Breast epithelium (tissue), 4 donors: ENCODE measurements at regions not wholly inside any gene's neighbourhood (a gene's known extent, or its start where the extent isn't known, plus 50 kb on each side); places are given as distances from the start of the nearest gene placed in this dataset.

Source experiments
- DNase-seq, 2 donors: peaks; one replicate each; pipeline ENCODE4 v3.0.0-alpha.2; 2019; ENCODE audit warnings: low spot score in 2 of 2
- H3K27ac ChIP-seq, 2 donors: fragments of 200-600 bp; sonication (generic) in 1 of 2; one replicate each; pipeline ENCODE4 v1.5.1; 2016 to 2019; ENCODE audit warnings: mild to moderate bottlenecking in 1 of 2
- H3K27me3 ChIP-seq, 2 donors: fragments of 200-600 bp; sonication (generic) in 1 of 2; one replicate each; pipeline versions ENCODE4 v1.5.1 to v1.6.0; 2017 to 2019; ENCODE audit warnings: control low read depth in 1 of 2, mild to moderate bottlenecking in 1 of 2
- H3K36me3 ChIP-seq: fragments of 200-600 bp; one replicate; pipeline ENCODE4 v1.5.1; 2019
- H3K4me1 ChIP-seq, 2 donors: fragments of 200-600 bp; sonication (generic); one replicate each; pipeline ENCODE4 v1.5.1; 2016 to 2019; ENCODE audit warnings: control low read depth in 1 of 2
- H3K4me3 ChIP-seq, 3 donors: fragments of 200-600 bp; sonication (generic); 1 replicate in 2 of 3; 2 replicates in 1 of 3; pipeline ENCODE4 v1.5.1; 2016 to 2019; ENCODE audit warnings: mild to moderate bottlenecking in 3 of 3, moderate library complexity in 2 of 3
- H3K9me3 ChIP-seq, 2 donors: fragments of 200-600 bp; sonication (generic) in 1 of 2; one replicate each; pipeline ENCODE4 v1.5.1; 2016 to 2019; ENCODE audit warnings: control low read depth in 1 of 2
- POLR2A ChIP-seq: fragments of 450-650 bp; IDR thresholded peaks from one replicate; pipeline ENCODE4 v1.6.1; 2016; ENCODE audit warnings: antibody characterized with exemption, mild to moderate bottlenecking, moderate library complexity
- POLR2AphosphoS5 ChIP-seq, 3 donors: sonication (generic); formaldehyde crosslinking; IDR thresholded peaks; one replicate each; pipeline ENCODE4 v1.6.1; 2017; ENCODE audit warnings: antibody characterized with exemption in 3 of 3
- intact Hi-C: fragments of 100-400 bp; cut with DNase I; formaldehyde crosslinking; loops from one replicate; pipeline ENCODE4 v1.15.1; 2023; ENCODE audit warnings: low total_unique reads
- TF ChIP-seq, protein P1 (sequence below), 3 donors: fragments of 450-650 bp; IDR thresholded peaks; one replicate each; pipeline ENCODE4 v1.5.1; 2016 to 2017; ENCODE audit warnings: antibody characterized with exemption in 3 of 3, mild to moderate bottlenecking in 3 of 3, moderate library complexity in 3 of 3

DNA sequence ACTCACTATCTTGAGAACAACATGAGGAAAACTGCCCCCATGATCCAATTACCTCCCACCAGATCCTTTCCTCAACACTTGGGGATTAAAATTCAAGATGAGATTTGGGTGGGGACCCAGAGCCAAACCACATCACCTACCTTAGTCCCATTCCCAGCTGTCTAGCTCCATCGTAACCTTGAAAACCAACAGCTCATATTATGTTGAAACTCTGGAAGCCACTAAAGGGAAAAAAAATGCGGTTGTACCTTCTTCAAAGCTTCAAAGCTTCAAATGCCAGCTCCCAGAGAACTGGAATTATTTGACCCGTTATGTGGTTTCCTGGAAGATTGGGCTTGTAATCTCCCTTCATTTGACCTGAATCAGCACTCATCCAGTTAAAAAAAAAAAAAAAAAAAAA lies 223.1 kb upstream of the GPC6 start:
- intact Hi-C loops, result no loop called here

DNA sequence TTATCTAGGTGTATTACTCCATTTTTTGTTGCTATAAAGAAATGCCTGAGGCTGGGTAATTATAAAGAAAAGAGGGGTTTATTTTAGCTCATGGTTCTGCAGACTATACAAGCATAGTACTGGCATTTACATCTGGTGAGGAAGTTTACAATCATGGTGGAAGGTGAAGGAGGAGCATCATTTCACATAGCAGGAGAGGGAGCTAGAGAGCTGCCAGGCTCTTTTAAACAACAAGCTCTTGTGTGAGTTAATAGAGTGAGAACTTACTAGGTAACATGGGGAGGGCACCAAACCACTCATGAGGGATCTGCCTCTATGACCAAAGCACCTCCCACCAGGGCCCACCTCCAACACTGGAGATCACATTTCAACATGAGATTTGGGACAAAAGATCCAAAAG lies 221.7 kb upstream of the GPC6 start:
- Histone ChIP-seq H3K36me3 (no peaks in the 10 kb centered on the region), H3K9me3 (peaks cover 0 to 16% of the 10 kb centered on the region in 2 donors), H3K27ac (no peak overlapping the region), H3K4me3 (no peak overlapping the region), H3K4me1 (no peaks in the 10 kb centered on the region), H3K27me3 (no peaks in the 10 kb centered on the region)
- intact Hi-C loops, result no loop called here
- DNase-seq, result no peak
- TF ChIP-seq POLR2A, result no peak
- no peak for TF ChIP-seq POLR2AphosphoS5 (IDR thresholded peaks at IDR 0.05)
- TF ChIP-seq, protein P1, sequence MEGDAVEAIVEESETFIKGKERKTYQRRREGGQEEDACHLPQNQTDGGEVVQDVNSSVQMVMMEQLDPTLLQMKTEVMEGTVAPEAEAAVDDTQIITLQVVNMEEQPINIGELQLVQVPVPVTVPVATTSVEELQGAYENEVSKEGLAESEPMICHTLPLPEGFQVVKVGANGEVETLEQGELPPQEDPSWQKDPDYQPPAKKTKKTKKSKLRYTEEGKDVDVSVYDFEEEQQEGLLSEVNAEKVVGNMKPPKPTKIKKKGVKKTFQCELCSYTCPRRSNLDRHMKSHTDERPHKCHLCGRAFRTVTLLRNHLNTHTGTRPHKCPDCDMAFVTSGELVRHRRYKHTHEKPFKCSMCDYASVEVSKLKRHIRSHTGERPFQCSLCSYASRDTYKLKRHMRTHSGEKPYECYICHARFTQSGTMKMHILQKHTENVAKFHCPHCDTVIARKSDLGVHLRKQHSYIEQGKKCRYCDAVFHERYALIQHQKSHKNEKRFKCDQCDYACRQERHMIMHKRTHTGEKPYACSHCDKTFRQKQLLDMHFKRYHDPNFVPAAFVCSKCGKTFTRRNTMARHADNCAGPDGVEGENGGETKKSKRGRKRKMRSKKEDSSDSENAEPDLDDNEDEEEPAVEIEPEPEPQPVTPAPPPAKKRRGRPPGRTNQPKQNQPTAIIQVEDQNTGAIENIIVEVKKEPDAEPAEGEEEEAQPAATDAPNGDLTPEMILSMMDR (IDR thresholded peaks at IDR 0.05), result no peak

More for the DNA sequence above, 223.1 kb upstream of the GPC6 start:
- DNase-seq, result no peak
- no peak for TF ChIP-seq POLR2AphosphoS5 (IDR thresholded peaks at IDR 0.05)
- TF ChIP-seq POLR2A, result no peak
- TF ChIP-seq, protein P1 (IDR thresholded peaks at IDR 0.05), result no peak
- Histone ChIP-seq H3K4me3 (no peak overlapping the region), H3K9me3 (peaks cover 0 to 9% of the 10 kb centered on the region in 2 donors), H3K27ac (no peak overlapping the region), H3K36me3 (no peaks in the 10 kb centered on the region), H3K27me3 (no peaks in the 10 kb centered on the region), H3K4me1 (no peaks in the 10 kb centered on the region)

DNA sequence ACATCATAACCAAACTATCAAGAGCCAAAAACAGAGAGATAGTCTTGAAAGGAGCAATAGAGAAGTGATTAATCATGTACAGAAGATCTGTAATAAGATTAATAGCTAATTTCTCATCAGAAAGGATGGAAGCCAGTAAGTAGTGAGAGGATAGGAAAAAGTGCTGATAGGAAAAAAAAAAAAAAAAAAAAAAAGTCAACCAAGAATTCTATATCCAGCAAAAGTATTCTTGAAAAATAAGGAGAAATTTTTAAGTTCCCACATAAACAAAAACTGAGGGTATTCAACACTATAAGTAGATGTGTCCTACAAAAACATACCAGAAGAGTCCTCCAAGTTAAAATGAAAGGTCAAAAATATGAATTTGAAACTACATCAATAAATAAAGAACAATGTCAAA lies 218.7 kb upstream of the GPC6 start:
- no peaks in the 10 kb centered on the region for H3K27me3 ChIP-seq
- H3K4me3 ChIP-seq, result no peak overlapping the region
- no peak overlapping the region for H3K27ac ChIP-seq
- DNase-seq, result no peak
- intact Hi-C loops, result no loop called here
- no peak for TF ChIP-seq POLR2AphosphoS5 (IDR thresholded peaks at IDR 0.05)
- TF ChIP-seq POLR2A, result no peak
- peaks cover 0 to 16% of the 10 kb centered on the region in 2 donors for H3K9me3 ChIP-seq
- no peaks in the 10 kb centered on the region for H3K4me1 ChIP-seq
- no peaks in the 10 kb centered on the region for H3K36me3 ChIP-seq

DNA sequence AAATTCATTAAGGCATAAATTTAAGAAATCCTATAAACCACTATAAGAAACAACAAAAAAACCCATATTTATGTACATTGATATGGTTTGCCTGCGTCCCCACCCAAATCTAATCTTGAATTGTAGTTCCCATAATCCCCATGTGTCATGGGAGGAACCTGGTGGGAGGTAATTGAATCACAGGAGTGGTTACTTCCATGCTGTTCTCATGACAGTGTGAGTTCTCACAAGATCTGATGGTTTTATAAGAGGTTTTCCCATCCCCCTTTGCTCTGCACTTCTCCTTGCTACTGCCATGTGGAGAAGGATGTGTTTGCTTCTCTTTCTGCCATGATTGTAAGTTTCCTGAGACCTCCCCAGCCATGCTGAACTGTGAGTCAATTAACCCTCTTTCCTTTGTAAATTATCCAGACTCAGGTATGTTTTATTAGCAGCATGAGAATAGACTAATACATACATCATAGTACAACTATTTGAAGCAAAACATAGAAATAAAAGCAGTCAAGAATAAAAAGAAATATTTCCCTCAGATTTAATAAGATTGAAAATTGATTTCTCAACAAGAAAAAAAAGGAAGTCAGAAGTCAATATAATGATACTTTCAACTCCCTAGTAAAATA lies 209.0 kb upstream of the GPC6 start:
- Histone ChIP-seq H3K27me3 (no peaks in the 10 kb centered on the region), H3K4me1 (no peaks in the 10 kb centered on the region), H3K9me3 (peaks cover 0 to 30% of the 10 kb centered on the region in 2 donors), H3K27ac (no peak overlapping the region), H3K4me3 (no peak overlapping the region), H3K36me3 (no peaks in the 10 kb centered on the region)
- DNase-seq, result no peak
- intact Hi-C loops, result no loop called here
- TF ChIP-seq, protein P1 (IDR thresholded peaks at IDR 0.05), result no peak
- TF ChIP-seq POLR2AphosphoS5 (IDR thresholded peaks at IDR 0.05) (no peak), POLR2A (no peak)

DNA sequence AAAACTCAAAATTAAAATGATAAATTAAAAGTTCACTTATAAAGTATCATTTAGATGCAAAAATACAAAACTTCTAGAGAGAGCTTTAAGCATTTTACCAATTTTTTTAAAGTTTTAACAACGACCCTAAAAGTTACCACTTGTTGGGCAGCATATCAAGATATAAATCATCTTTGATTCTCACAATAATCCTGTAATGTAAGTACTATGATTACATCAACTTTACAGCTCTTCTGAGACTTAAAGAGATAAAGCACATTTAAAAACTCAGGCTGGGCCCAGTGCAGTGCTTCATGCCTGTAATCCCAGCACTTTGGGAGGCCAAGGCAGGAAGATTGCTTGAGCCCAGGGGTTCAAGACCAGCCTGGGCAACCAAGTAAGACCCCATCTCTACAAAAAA lies 202.7 kb upstream of the GPC6 start:
- H3K4me1 ChIP-seq, result no peaks in the 10 kb centered on the region
- intact Hi-C loops, result no loop called here
- TF ChIP-seq POLR2A, result no peak
- TF ChIP-seq, protein P1 (IDR thresholded peaks at IDR 0.05), result no peak
- TF ChIP-seq POLR2AphosphoS5 (IDR thresholded peaks at IDR 0.05), result no peak
- H3K4me3 ChIP-seq, result no peak overlapping the region
- H3K27ac ChIP-seq, result no peak overlapping the region
- H3K36me3 ChIP-seq, result no peaks in the 10 kb centered on the region
- H3K9me3 ChIP-seq, result no peaks in the 10 kb centered on the region
- DNase-seq, result no peak
- H3K27me3 ChIP-seq, result no peaks in the 10 kb centered on the region
